GM19043 (cell line): ENCODE measurements at regions not wholly inside any gene's neighbourhood (a gene's known extent, or its start where the extent isn't known, plus 50 kb on each side); places are given as distances from the start of the nearest gene placed in this dataset.

Experiments
- ATAC-seq: cut with Tn5 transposase; IDR thresholded peaks from one replicate; pipeline ENCODE4 v1.9.1; 2021; ENCODE audit warnings: low read depth; ENCODE audit not compliant: unreplicated experiment

- ATAC-seq, result no peak
These were observed 63.3 kb upstream of the GAB1 start for GRCh38 chr4:143273160-143273917.

GRCh38 chr4:143280861-143281260 lies 55.8 kb upstream of the GAB1 start:
- ATAC-seq, result no peak

- peak; percentile 49 for ATAC-seq
These were observed 55.0 kb upstream of the GAB1 start for GRCh38 chr4:143281507-143282190.

DNA sequence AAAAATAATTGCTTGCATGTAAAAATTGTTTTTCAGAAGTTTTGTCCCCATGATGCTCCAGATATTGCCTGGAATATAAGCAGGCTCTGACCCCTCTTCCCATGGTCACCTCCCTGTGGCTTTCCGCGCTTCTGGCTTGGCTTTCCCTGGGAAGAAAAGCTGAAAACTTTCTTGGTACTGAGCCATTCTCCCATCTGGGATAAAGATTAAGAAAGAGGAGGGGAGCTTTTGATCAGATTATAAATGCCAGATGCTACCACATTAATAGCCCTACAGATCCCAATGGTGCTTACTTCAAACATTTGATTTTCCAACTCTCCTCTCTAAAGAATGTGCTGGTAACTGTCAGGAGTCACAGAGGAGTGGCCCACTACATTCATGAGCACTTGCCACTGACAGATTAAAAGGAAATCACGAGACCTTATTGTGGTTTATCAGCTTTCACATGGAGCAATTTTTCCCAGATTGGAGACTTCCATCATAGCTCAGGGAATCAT lies 54.4 kb upstream of the GAB1 start:
- ATAC-seq, result no peak

GRCh38 chr4:143285696-143286437 lies 50.8 kb upstream of the GAB1 start:
- ATAC-seq, result no peak

- no peak for ATAC-seq
These were observed 49.7 kb upstream of the GAB1 start for GRCh38 chr4:143286701-143287571.
